Lower leg skin (tissue), 4 donors: ENCODE measurements at regions not wholly inside any gene's neighbourhood (a gene's known extent, or its start where the extent isn't known, plus 50 kb on each side); places are given as distances from the start of the nearest gene placed in this dataset.

Source experiments
- DNase-seq, 2 donors: peaks; one replicate each; pipeline ENCODE4 v3.0.0-alpha.2; 2019; ENCODE audit warnings: low spot score in 2 of 2
- H3K4me3 ChIP-seq: fragments of 200-600 bp; sonication (generic); 2 replicates; pipeline ENCODE4 v1.5.1; 2017; ENCODE audit warnings: mild to moderate bottlenecking, low read depth; ENCODE audit not compliant: poor library complexity, severe bottlenecking
- POLR2A ChIP-seq, 2 donors: fragments of 450-650 bp; IDR thresholded peaks; one replicate each; pipeline ENCODE4 v1.6.1; 2016 to 2017; ENCODE audit warnings: antibody characterized with exemption in 2 of 2, mild to moderate bottlenecking in 1 of 2, moderate library complexity in 1 of 2
- WGBS, 2 donors: methylation state at CpG; one replicate each; pipeline ENCODE4 v1.1.5; 2018; 5-methylcytosine and 5-hydroxymethylcytosine counted together
- intact Hi-C: fragments of 100-400 bp; cut with DNase I; formaldehyde crosslinking; loops from one replicate; pipeline ENCODE4 v1.15.0; 2023; ENCODE audit warnings: low total_unique reads
- TF ChIP-seq, protein P1 (sequence below), 3 donors: fragments of 450-650 bp; IDR thresholded peaks; one replicate each; pipeline ENCODE4 v1.5.1; 2016; ENCODE audit warnings: antibody characterized with exemption in 3 of 3, mild to moderate bottlenecking in 3 of 3, moderate library complexity in 2 of 3

DNA sequence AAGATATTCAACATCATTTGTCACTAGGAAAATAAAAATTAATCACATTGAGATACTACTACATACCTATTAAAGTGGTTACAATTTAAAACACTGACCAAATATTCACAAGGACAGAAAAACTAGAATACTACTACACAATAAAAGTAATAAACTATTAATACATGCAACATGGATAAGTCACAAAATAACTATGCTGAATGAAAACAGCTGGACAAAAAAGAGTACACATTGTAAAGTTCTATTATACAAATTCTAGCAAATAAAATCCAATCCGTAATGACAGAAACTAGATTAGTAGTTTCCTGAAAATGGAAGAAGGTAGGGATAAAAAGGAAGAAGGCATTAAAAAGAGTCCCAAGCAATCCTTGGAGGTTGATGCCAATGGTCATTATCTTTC is 348.7 kb upstream of the PTBP2 start:
- no peak for DNase-seq
- H3K4me3 ChIP-seq = no peak overlapping the region
- TF ChIP-seq, protein P1, sequence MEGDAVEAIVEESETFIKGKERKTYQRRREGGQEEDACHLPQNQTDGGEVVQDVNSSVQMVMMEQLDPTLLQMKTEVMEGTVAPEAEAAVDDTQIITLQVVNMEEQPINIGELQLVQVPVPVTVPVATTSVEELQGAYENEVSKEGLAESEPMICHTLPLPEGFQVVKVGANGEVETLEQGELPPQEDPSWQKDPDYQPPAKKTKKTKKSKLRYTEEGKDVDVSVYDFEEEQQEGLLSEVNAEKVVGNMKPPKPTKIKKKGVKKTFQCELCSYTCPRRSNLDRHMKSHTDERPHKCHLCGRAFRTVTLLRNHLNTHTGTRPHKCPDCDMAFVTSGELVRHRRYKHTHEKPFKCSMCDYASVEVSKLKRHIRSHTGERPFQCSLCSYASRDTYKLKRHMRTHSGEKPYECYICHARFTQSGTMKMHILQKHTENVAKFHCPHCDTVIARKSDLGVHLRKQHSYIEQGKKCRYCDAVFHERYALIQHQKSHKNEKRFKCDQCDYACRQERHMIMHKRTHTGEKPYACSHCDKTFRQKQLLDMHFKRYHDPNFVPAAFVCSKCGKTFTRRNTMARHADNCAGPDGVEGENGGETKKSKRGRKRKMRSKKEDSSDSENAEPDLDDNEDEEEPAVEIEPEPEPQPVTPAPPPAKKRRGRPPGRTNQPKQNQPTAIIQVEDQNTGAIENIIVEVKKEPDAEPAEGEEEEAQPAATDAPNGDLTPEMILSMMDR (IDR thresholded peaks at IDR 0.05) = no peak
- no peak for TF ChIP-seq POLR2A (IDR thresholded peaks at IDR 0.05)
- WGBS, 2 donors = 71 to 74% methylated on average over 1 of the region's 1 CpG
- intact Hi-C loops = no loop called here

- intact Hi-C loops = no loop called here
- TF ChIP-seq POLR2A (IDR thresholded peaks at IDR 0.05) = no peak
- TF ChIP-seq, protein P1 (IDR thresholded peaks at IDR 0.05) = no peak
- DNase-seq = no peak
- 68 to 81% methylated on average over 1 of the region's 1 CpG for WGBS, 2 donors
- no peak overlapping the region for H3K4me3 ChIP-seq
Observed at GRCh38 chr1:96374076-96374762, 347.4 kb upstream of the PTBP2 start.

DNA sequence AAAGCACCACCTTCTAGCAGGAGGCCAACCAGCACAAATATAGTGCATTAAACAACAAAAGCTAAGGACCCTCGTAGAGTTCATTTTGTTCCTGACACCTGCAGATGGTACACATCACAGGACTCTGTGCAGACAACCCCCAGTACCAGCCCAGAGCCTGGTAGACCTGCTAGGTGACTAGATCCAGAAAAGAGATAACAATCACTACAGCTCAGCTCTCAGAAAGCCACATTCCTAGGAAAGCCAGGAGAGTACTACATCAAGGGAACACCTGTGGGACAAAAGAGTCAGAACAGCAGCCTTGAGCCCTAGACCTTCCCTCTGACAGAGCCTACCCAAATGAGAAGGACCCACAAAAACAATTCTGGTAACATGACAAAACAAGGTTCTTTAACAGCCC is 344.7 kb upstream of the PTBP2 start:
- no peak overlapping the region for H3K4me3 ChIP-seq
- no peak for TF ChIP-seq POLR2A (IDR thresholded peaks at IDR 0.05)
- TF ChIP-seq, protein P1 (IDR thresholded peaks at IDR 0.05) = no peak
- intact Hi-C loops = no loop called here
- DNase-seq = no peak
- WGBS, 2 donors = 50 to 75% methylated on average over 1 of the region's 1 CpG

- DNase-seq = no peak
- H3K4me3 ChIP-seq = no peak overlapping the region
- intact Hi-C loops = no loop called here
- WGBS, 2 donors = 77 to 80% methylated on average over 2 of the region's 2 CpGs
- no peak for TF ChIP-seq POLR2A (IDR thresholded peaks at IDR 0.05)
- TF ChIP-seq, protein P1 (IDR thresholded peaks at IDR 0.05) = no peak
Observed at GRCh38 chr1:96384611-96385010, 337.0 kb upstream of the PTBP2 start.

DNA sequence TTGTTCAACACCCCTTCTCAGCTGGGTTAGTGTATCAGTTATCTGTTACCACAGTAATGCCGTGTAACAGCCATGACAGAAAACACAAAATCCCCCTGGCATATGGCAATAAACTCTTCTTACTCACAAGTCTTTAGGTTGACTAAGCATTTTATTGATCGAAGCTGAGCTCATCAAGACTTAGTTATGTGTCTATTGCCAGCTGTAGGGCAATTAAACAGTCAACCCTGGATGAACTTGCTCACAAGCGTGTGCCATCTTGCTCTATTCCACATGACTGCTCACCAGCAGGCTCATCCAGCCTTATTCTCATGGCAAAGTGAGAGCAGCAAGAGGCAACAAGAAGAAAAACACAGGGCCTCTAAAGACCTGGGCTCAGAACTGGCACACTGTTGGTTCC is 333.8 kb upstream of the PTBP2 start:
- WGBS, 2 donors = 65 to 88% methylated on average over 3 of the region's 3 CpGs

More for the DNA sequence above, 333.8 kb upstream of the PTBP2 start:
- H3K4me3 ChIP-seq = no peak overlapping the region
- TF ChIP-seq, protein P1 (IDR thresholded peaks at IDR 0.05) = no peak
- TF ChIP-seq POLR2A (IDR thresholded peaks at IDR 0.05) = no peak
- intact Hi-C loops = no loop called here
- DNase-seq = no peak
